ENCODE measurements at regions not wholly inside any gene's neighbourhood (a gene's known extent, or its start where the extent isn't known, plus 50 kb on each side); places are given as distances from the start of the nearest gene placed in this dataset.
"Not testable (repeated sequence)": the region's sequence is repeated elsewhere in the genome, so short reads cannot be mapped to it uniquely, and the experiment has no call there.

GRCh38 chr14:63147018-63147417, 57.2 kb upstream of the RHOJ start:
- no peak for DNase-seq

- peak in 1 of 2 experiments; percentile 4 for DNase-seq
Observed at GRCh38 chr14:63134801-63135200, 69.4 kb upstream of the RHOJ start.

GRCh38 chr14:63130531-63130930, 73.7 kb upstream of the RHOJ start:
- no peak for DNase-seq

DNA sequence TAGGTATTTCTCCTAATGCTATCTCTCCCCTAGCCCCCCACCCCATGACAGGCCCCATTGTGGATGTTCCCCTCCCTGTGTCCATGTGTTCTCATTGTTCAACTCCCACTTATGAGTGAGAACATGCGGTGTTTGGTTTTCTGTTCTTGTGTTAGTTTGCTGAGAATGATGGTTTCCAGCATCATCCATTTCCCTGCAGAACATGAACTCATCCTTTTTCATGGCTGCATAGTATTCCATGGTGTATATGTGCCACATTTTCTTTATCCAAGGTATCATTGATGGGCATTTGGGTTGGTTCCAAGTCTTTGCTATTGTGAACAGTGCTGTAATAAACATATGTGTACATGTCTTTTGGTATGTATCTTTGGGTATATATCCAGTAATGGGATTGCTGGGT, 61.2 kb upstream of the KCNH5 start:
- not testable (repeated sequence) for DNase-seq

DNA sequence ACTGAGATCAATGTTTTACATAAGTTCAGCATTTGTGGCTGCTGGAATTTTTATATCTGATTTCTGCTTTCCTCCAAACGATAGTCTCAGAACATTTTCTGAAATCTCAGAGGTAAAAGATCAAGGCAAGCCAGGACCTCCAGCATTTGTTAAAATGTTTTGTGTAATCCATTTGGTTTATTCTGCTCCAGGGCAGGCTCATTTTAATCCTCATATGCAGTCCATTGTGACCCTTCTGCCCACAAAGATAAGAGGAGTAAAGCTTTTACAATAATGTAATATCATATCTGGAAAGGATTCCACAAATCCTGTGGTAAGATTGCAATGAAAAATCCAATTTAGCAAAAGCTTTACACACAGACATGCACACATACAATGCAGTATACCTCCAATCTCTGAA, 55.3 kb upstream of the KCNH5 start:
- no peak for DNase-seq

GRCh38 chr14:63096186-63096585, 50.9 kb upstream of the KCNH5 start:
- DNase-seq: no peak
